GM12874 (cell line): ENCODE measurements at regions not wholly inside any gene's neighbourhood (a gene's known extent, or its start where the extent isn't known, plus 50 kb on each side); places are given as distances from the start of the nearest gene placed in this dataset.

ENCODE experiments used
- TF ChIP-seq, protein P1 (sequence below): IDR thresholded peaks from 2 replicates; pipeline ENCODE4 v1.5.1; 2011; ENCODE audit warnings: low read depth, mild to moderate bottlenecking, control low read depth, low read length, moderate library complexity; ENCODE audit not compliant: insufficient read depth

DNA sequence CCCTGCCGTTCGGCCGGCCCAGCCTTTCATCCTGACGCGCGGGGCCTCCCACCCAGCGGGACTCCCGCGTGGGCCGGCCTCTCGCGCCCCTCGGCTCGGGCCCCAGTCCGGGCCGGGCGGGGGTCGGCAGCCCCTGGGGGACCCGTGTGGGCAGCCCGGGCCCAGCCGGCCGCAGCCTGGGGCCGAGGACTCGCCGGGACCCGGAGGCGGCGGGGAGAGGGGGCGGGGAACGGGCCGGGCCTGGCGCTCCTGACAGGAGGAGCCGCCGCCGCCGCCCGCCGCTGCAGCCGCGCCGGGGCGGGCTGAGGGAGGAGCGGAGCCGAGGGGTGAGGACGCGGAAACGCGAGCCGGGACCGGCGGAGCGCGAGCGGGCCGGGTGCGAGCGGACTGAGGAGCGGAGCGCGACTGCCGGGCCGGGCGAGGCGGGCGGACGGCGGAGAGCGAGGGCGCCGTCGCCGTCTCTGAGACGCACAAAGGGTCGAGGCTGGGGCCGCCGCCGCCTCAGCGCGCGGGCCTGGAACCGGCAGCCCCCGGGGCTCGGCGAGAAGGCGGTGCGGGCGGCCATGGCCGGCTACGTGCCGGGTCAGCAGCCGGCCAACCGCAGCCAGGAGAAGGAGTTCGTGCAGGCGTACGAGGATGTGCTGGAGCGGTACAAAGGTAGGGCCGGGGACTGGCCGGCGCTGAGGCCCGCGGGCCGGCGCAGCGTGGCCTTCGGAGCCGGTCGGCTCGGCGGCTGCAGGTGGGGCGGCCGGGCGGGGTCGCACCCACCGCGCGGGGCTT is 79.1 kb downstream of the NDUFS5 start:
- TF ChIP-seq, protein P1, sequence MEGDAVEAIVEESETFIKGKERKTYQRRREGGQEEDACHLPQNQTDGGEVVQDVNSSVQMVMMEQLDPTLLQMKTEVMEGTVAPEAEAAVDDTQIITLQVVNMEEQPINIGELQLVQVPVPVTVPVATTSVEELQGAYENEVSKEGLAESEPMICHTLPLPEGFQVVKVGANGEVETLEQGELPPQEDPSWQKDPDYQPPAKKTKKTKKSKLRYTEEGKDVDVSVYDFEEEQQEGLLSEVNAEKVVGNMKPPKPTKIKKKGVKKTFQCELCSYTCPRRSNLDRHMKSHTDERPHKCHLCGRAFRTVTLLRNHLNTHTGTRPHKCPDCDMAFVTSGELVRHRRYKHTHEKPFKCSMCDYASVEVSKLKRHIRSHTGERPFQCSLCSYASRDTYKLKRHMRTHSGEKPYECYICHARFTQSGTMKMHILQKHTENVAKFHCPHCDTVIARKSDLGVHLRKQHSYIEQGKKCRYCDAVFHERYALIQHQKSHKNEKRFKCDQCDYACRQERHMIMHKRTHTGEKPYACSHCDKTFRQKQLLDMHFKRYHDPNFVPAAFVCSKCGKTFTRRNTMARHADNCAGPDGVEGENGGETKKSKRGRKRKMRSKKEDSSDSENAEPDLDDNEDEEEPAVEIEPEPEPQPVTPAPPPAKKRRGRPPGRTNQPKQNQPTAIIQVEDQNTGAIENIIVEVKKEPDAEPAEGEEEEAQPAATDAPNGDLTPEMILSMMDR = no peak

DNA sequence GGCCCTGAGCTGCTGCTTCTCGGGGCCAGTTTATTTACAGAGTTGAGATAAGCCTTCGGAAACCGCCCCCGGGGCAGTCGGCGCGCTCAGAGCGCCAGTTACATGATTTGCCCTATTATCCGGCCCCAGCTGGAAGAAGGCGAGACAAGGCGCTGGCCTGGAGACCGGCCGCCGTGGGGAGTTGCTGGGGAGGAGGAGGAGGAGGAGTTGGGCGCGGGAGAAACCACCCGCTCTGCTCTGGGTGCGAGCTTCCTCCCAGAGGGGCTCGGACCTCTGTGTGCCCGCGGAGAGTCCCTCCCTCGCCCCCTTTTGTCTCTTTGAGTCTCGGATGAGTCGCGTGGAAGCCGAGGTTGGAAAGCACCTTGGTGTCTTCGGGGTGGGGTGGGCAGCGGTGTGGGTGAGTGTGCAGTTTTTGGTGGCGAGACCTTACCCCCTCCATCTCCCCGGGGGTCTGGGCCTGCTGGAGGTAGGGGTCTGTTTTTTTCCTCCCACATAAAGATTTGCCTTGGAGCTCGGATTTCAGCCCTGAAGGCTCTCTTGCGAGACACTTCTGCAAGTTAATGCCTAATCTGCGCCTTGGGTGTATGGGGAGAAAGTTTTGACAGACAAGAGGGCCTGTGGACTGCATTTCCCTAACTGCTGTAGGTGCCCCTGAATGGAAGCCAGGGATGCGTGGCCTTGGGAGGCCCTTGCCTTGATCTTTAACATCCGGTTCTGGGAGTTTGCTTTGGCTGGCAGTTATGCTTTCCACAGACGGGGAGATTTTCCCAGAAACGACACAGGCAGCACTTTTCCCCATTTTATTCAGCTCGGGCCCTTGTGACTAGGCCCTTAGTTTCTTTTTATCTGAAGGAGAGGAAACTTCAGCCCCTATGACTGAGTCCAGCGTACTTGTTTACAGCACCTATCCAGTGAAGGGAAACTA is 80.0 kb downstream of the NDUFS5 start:
- TF ChIP-seq, protein P1 = no peak

DNA sequence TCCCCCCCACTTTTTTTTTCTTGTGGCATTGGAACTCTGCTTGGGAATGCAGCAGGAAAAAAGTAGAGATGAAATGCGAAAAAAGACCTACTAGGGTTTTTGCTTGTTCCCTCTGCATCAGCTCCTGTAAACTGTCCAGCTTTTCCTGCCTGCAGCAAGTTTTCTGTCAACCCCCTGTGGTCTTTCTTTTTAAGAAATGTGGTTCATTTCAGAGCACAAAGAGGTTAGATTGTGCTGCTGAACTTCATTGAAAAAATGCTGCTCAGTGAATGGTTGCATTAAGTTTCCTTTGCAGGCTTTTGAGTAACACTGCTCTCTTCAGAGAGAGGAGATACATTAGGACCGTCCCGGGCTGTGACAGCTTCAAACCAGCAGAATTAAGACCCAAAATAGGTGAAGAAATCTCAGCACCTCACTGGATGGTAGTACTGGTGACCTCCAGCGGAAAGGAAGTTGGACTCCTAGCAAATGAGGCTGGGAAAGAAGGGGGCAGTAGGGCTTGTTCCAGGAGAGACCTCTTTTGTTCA is 80.7 kb downstream of the NDUFS5 start:
- TF ChIP-seq, protein P1 = no peak

DNA sequence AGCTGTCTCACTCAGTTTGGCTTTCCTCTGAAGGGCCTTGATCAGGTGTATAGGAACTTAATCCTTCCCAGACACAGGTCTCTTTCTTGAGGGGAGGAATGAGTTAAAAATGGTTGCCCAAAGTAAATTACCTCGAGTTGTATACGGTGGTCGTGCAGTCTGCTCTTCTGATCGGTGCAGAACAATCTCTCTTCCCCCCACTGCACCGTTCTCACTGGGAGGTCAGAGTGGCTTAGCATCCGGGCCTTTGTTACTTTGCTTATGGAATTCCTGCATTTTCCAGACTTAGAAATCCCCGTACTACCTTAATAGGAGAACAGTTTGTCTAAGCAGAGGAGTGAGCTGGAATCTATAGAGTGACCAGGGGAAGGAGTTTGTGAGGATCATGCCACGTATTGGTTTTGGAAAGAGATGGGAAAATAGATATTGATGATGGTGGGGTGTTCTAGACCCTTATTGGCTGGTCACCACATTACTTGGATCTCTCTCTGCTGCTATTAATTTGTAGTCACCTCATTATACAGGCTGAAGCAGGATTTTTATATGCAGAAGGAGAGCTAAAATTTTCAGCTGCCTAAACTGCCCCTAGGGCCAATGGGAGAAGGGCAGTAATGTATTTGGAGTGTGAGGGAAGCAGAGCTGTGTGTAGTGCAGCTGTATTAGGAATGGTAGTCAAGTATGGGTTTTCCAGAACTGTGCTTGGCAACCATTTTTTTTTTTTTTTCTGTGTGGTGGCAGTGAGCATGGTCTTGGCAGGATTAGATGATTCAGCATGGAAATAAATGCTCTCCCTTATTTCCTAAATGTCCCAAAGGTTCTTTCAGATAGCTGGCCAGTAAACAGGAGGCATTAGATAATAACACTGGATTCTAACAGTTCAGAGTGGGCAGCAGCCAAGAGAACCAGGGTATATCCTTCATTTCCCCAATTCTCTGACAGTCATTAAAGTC is 81.5 kb downstream of the NDUFS5 start:
- TF ChIP-seq, protein P1 = no peak

DNA sequence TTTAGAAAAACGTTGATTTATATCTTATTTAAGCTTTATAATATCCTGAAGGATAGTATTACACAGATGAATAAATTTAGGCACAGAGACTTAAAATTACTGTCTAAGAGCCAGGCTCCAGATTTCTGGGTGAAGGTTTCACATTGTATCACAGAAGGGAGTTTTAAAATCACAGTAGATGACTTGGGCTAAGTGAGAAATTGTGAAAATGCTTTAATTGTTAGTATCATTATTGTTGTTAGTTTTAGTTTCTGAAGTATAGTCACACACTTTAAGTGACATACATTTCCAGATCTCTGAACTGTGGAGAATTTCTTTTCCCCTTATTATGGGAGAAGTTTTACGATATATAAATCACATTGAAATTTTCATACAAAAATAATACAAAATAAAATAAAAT is 83.5 kb downstream of the NDUFS5 start:
- TF ChIP-seq, protein P1 = no peak

DNA sequence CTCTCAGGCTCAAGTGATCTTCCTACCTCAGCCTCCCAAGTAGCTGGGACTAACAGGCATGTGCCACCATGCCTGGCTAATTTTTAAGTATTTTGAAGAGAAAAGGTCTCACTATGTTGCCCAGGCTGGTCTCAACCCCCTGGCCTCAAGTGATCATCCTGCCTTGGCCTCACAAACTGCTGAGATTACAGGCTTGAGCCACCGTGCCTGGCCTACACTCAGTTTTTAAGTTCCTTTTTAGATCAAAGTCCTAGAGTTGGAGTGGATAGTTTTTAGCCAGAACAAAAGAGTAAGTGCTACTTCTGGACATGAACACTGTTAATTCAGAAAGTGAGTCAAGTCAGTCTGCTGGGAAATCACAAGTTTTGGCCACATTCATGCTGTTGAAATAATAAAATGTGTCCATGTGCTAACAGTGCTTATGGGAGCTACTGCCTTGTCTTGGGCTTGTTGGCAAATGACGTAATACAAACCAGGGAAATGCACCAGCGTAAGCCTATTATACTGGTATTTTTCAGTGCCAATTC is 84.2 kb downstream of the NDUFS5 start:
- TF ChIP-seq, protein P1 = no peak
